Activated T-helper 1 cell treated with Interleukin-2 at 50 U/mL for 16 hours (primary cell): ENCODE measurements at regions not wholly inside any gene's neighbourhood (a gene's known extent, or its start where the extent isn't known, plus 50 kb on each side); places are given as distances from the start of the nearest gene placed in this dataset.

Experiments
- DNase-seq: peaks from one replicate; pipeline ENCODE4 v3.0.0-alpha.2; 2020; ENCODE audit warnings: low read depth

- DNase-seq, result no peak
Observed at GRCh38 chr12:132439333-132439904, 50.5 kb upstream of the FBRSL1 start.

GRCh38 chr12:132438726-132439125 lies 51.2 kb upstream of the FBRSL1 start:
- DNase-seq, result no peak

GRCh38 chr12:132437943-132438700 lies 51.8 kb upstream of the FBRSL1 start:
- DNase-seq, result no peak

GRCh38 chr12:132437252-132437932 lies 52.6 kb upstream of the FBRSL1 start:
- DNase-seq, result no peak

- no peak for DNase-seq
Observed at GRCh38 chr12:132436791-132437251, 53.1 kb upstream of the FBRSL1 start.

GRCh38 chr12:132435486-132436187 lies 54.3 kb upstream of the FBRSL1 start:
- DNase-seq, result no peak

GRCh38 chr12:132433641-132434395 lies 56.1 kb upstream of the FBRSL1 start:
- no peak for DNase-seq

GRCh38 chr12:132432721-132433577 lies 57.0 kb upstream of the FBRSL1 start:
- no peak for DNase-seq

GRCh38 chr12:132432126-132432705 lies 57.7 kb upstream of the FBRSL1 start:
- no peak for DNase-seq

- no peak for DNase-seq
Observed at GRCh38 chr12:132430838-132431774, 58.8 kb upstream of the FBRSL1 start.

GRCh38 chr12:132429946-132430643 lies 59.9 kb upstream of the FBRSL1 start:
- peak; percentile 64 for DNase-seq

GRCh38 chr12:132429602-132429945 lies 60.4 kb upstream of the FBRSL1 start:
- DNase-seq, result no peak

- no peak for DNase-seq
Observed at GRCh38 chr12:132428936-132429601, 60.9 kb upstream of the FBRSL1 start.

- DNase-seq, result no peak
Observed at GRCh38 chr12:132427999-132428935, 61.7 kb upstream of the FBRSL1 start.

- no peak for DNase-seq
Observed at GRCh38 chr12:132427174-132427768, 62.7 kb upstream of the FBRSL1 start.

GRCh38 chr12:132426349-132427173 lies 63.4 kb upstream of the FBRSL1 start:
- DNase-seq, result no peak
